DMS53 treated with DMSO at 0.1 percent for 48 hours (cell line): ENCODE measurements at regions not wholly inside any gene's neighbourhood (a gene's known extent, or its start where the extent isn't known, plus 50 kb on each side); places are given as distances from the start of the nearest gene placed in this dataset.

Source experiments
- DNase-seq: peaks from one replicate; lab custom pipeline; 2025; ENCODE audit not compliant: unreplicated experiment; lab: John Stamatoyannopoulos, UW

DNA sequence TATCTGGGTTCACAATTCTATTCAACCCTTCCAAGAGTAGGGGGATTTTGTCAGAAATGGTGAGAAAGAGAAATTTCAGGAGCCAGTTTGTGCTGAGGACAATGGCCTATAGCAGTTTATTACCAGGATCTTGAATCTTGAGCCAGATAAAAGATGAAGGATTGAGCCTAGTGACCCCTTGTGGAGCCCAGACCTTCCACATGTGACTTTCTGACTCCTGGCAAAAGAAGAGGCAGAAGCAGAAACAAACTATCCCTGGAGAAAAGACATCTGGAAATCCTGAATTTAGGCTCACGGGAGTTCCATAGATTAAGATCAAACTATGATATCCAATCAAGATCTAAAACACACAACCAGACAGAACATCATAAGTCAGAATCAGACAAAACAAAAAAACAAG, 60.9 kb upstream of the CHRM2 start:
- DNase-seq: no peak

DNA sequence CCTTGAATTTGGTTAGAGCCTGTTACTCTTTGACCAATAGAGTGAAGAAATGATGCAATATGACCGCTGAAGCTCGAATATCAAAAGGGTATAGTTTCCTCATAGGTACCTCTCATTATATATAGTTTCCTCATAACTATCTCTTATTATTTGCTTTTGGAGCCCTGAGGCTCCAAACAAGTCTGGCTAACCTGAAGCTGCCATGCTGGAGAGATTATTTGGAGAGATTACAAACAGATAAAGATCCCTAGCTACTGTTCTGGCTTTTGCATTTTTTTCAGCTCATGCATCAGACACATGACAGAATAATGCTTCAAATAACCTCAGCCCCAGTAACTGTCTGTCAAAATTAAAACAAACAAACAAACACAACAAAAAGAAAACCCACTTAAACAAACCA, 65.4 kb upstream of the CHRM2 start:
- no peak for DNase-seq

DNA sequence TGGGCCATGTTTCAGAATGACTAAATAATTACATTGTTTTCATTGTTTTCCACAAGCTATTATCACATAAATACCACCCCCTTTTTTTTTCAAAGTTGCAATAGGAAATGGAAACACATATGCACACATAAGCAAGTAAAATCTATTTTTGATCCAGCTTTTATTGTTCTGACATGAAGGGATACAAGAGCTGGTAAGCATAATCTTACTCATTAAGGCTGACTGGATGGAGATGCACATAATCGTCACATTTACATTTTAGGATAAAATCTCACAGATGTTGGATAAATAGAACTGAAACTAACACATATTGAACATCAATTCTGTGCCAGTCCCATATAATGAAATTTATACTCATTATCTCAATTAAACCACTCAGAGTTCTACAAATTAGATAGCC, 84.5 kb upstream of the CHRM2 start:
- no peak for DNase-seq

DNA sequence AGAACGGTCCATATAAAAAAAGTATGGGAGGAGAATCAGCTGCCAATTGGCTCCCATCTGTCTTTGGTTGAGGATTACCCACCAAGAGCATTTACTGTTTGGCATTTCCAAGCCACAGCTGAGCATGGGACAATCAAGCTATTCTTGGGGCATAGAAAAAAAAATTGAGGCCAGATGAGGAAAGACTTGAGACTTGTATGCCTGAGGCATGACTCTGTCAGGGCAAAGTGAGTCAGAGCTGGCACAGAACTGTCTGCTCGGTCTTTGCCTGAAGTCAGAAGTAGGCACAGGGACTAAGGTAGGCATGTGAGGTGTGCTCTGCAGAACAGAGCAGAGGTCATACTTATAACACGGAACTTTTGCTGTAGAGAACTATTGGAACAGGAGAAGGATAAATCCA, 126.5 kb upstream of the CHRM2 start:
- DNase-seq: no peak

- DNase-seq: no peak
These were observed 139.5 kb upstream of the CHRM2 start for GRCh38 chr7:136728945-136729344.

DNA sequence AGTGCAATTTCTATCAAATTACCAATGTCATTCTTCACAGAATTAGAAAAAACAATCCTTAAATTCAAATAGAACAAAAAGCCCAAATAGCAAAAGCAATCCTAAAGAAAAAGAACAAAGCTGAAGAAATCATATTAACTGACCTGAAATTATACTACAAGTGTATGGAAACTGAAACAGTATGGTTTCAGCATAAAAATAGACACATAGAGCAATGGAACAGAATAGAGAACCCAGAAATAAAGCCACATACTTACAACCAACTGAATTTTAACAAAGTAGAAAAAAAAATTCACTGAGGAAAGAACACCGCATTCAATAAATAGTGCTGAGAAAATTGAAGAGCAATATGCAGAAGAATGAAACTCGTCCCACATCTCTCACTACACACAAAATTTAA, 142.0 kb upstream of the CHRM2 start:
- no peak for DNase-seq

GRCh38 chr7:136717910-136718557, 150.4 kb upstream of the CHRM2 start:
- no peak for DNase-seq

GRCh38 chr7:136714062-136714461, 154.4 kb upstream of the CHRM2 start:
- no peak for DNase-seq

DNA sequence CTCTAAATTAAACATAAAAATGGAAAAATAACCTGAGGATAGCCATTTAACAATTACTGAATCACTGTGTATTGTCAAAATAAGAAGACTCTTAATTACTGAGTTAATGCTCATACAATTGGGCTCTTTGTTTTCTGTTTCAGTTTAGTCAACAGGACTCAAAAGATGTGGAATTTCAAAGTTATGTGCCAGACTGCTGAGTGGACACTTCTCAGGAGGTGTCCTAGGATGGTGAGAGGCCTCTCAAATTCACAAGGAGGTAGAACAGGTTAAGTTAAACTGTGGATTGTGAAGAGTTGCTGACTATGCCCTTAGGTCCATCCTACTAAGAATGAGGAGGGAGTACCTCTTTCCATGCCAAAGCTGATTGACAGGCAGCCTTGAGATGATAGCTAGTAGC, 157.7 kb upstream of the CHRM2 start:
- DNase-seq: no peak

DNA sequence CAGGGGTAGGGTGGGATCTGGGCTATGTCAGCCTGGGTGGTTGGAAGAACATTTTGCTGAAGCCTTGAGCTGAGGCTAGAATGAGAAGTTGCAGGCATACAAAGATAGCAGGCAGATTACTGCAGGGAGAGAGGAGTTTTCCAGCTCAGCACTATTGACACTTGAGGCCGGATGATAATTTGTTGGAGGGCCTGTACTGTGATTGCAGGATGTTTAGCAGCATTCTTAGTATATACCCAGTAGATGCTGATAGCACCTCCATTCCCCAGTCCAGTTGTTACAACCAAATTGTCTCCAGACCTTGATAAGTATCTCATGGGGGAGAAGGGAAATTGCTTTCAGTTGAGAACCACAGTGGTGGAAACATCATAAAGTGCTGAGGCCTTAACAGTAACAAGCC, 158.6 kb upstream of the CHRM2 start:
- DNase-seq: no peak

- DNase-seq: no peak
These were observed 165.5 kb upstream of the CHRM2 start for GRCh38 chr7:136702913-136703312.

GRCh38 chr7:136698977-136699376, 169.5 kb upstream of the CHRM2 start:
- no peak for DNase-seq

GRCh38 chr7:136698231-136698630, 170.2 kb upstream of the CHRM2 start:
- DNase-seq: no peak

GRCh38 chr7:136697271-136697670, 171.2 kb upstream of the CHRM2 start:
- no peak for DNase-seq

GRCh38 chr7:136693166-136694119, 175.0 kb upstream of the CHRM2 start:
- no peak for DNase-seq

DNA sequence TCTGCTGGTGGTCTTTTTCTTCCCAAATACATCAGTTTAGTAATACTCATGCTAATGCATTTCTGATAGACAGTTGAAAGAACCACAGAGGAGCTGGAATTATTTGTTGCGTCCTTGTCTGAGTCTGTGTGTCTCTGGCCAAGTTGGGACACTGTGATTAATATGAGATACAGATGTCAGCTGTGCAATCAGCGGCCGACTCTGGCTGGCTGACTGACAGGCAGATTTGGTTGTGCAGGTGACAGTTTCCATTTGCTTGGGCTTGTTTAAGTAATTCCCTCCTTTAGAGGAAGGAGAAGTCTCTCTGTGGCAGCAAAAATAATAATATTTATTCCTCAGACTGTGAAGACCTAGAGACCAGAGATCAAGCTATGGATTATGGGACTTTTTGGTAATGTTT, 176.2 kb upstream of the CHRM2 start:
- no peak for DNase-seq

GRCh38 chr7:136688601-136689000, 179.9 kb upstream of the CHRM2 start:
- no peak for DNase-seq

DNA sequence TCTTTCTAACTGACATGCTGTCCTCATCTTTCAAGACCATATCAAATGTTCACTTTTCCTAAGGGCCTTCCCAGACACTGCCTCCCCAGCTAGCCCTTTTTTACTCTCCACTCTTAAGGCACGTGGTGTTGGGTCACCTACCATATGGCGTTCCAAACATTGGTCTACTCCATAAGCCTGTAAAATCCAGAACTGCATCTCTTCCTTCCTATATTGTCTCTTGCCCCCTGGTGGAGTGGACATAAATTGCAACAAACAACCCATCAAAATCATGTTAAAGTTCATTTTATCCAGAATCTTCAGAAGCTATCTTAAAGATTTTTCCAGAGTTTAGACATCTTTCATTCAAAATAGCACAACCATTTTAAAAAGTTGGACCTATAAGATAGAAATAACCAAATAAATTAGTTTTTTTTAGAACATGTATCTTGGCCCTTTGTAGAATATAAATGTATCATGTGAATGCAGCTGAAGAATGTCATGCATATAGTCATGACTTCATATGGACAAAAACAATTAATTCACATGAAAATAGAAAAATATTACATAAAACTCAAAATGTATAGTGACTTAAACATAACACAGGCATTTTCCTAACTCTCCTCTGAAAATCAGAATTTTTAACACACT, 180.6 kb upstream of the CHRM2 start:
- peak; percentile 59 for DNase-seq

DNA sequence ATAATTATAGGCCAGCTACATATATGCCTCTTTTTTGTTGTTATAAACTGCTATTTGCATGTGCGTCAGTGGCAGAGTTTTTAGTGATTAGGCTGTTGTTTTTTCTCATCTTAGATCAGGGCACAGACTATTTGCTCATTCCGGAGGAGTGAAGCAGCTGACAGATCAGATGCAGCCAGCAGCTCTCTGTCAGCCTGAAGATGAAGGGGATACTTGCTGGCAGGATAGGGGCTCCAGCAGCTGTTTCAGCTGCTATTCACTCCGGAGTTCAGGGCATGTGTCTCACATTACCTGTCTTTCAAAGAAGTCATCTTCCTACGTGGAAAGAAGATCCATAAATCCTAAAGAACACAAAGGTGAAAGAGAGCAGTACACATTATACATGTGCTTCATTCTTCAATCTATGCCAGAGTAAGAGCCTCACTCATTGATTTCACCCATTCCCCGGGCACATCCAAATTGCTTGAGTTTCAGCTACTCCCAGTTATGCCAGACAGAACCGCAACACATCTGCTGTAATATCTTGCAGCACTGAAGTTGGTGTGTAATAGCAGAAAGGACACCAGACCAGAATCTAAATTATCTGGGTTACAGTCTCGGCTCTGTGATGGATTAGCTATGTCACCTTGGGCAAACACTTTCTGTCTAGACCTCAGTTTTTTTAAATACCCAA, 182.8 kb upstream of the CHRM2 start:
- DNase-seq: no peak

GRCh38 chr7:136677471-136678365, 190.7 kb upstream of the CHRM2 start:
- DNase-seq: no peak
